Activated T-helper 1 cell treated with anti-CD3 and anti-CD28 coated beads, Interleukin-12 subunit alpha, Interleukin-12 subunit beta, Interleukin-2, Interleukin-4 antibody, amounts not matched to agents 30 ng/mL and 10 ng/mL and 1 ng/mL, durations not matched to agents 14 hours and 24 hours and 36 hours (primary cell): ENCODE measurements at regions not wholly inside any gene's neighbourhood (a gene's known extent, or its start where the extent isn't known, plus 50 kb on each side); places are given as distances from the start of the nearest gene placed in this dataset.

Experiments
- DNase-seq: peaks from one replicate; pipeline ENCODE4 v3.0.0; 2021; ENCODE audit warnings: low spot score
- H3K27ac Mint-ChIP-seq: one replicate; pipeline ENCODE4 v1.8.0; 2021; ENCODE audit warnings: mild to moderate bottlenecking, mixed read lengths
- H3K27me3 Mint-ChIP-seq: one replicate; pipeline ENCODE4 v1.8.0; 2022; ENCODE audit warnings: mild to moderate bottlenecking, moderate library complexity, mixed read lengths; ENCODE audit not compliant: insufficient read depth
- H3K36me3 Mint-ChIP-seq: one replicate; pipeline ENCODE4 v1.8.0; 2021; ENCODE audit warnings: low read depth, mixed read lengths
- H3K4me1 Mint-ChIP-seq: one replicate; pipeline ENCODE4 v1.8.0; 2021; ENCODE audit warnings: low read depth, mixed read lengths
- H3K4me3 Mint-ChIP-seq: one replicate; pipeline ENCODE4 v1.8.0; 2021; ENCODE audit warnings: mild to moderate bottlenecking, moderate library complexity, mixed read lengths
- H3K9me3 Mint-ChIP-seq: one replicate; pipeline ENCODE4 v1.8.0; 2021; ENCODE audit warnings: mixed read lengths
- intact Hi-C: fragments of 100-400 bp; cut with micrococcal nuclease; formaldehyde crosslinking; loops from one replicate; pipeline ENCODE4 v1.15.1; 2024

DNA sequence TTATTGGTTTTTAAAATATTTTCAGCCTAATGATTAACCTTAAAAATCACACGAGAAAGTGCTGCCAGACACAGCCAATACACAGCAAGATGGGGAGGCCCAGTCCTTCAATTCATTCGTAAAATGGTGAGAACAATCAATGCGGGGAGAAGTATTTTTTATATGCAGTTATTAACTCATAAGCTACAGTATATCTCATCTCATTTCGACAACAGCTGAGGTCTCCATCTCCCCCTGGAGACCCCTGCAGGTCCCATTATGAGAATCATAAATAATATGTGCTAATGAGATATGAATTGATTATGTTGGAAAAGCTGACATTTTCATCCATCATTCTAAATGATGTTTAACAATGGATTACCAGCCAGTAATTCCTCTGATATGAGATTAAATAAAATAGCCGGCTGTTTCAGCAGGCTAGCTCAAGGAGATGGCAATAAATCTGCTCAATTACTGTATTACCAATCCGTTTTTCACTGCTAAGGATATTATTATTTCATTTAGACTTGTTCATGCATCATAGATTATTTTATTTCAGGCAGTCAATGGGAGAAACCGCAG lies 535.8 kb downstream of the GALR1 start:
- Mint-ChIP-seq H3K27me3 (no peaks in the 10 kb centered on the region), H3K4me1 (no peaks in the 10 kb centered on the region), H3K36me3 (no peaks in the 10 kb centered on the region), H3K4me3 (no peak overlapping the region), H3K9me3 (no peaks in the 10 kb centered on the region), H3K27ac (no peak overlapping the region)
- intact Hi-C loops, result no loop called here
- no peak for DNase-seq

DNA sequence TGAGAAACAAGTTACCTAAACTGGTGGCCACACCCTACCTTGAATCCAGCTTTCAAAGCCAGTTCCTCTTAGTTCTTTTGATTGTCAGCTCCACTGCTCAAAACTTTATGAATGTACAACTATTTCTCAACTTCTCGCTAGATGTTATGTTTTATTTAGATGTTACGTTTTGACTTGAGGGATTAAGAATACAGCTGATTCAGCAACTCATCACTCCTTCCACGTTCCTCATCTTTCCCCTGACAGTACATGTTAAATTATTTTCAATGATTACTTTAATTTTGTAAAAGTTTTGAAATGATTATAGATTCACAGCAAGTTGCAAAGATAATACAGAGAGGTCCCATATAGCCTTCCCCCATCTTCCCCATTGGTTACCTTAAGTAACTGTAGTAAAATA lies 553.4 kb downstream of the GALR1 start:
- Mint-ChIP-seq H3K9me3 (no peaks in the 10 kb centered on the region), H3K36me3 (no peaks in the 10 kb centered on the region), H3K4me1 (no peaks in the 10 kb centered on the region), H3K27me3 (peaks cover 2% of the 10 kb centered on the region), H3K27ac (no peak overlapping the region), H3K4me3 (no peak overlapping the region)
- intact Hi-C loops, result no loop called here
- no peak for DNase-seq

DNA sequence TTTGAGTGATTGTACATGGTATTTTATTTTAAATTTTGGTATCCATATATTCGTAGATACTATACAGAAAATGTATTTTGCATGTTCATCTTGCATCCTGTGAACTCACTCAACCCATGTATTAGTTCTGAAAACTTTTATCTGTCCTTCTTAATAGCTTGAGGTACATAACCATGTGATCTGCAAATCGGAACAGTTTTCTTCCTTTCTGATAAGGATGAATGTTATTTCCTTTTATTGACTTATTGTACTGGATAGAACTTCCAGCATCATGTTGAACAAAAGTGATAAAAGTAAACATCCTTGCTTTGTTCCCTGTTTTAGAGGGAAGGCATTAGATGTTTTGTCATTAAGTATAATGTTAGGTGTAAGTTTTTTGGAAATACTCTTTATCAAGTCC lies 554.7 kb downstream of the GALR1 start:
- no peak overlapping the region for H3K4me3 Mint-ChIP-seq
- H3K36me3 Mint-ChIP-seq, result no peaks in the 10 kb centered on the region
- H3K27me3 Mint-ChIP-seq, result peaks cover 2% of the 10 kb centered on the region
- DNase-seq, result no peak
- H3K4me1 Mint-ChIP-seq, result no peaks in the 10 kb centered on the region
- intact Hi-C loops, result no loop called here
- H3K9me3 Mint-ChIP-seq, result no peaks in the 10 kb centered on the region
- no peak overlapping the region for H3K27ac Mint-ChIP-seq

DNA sequence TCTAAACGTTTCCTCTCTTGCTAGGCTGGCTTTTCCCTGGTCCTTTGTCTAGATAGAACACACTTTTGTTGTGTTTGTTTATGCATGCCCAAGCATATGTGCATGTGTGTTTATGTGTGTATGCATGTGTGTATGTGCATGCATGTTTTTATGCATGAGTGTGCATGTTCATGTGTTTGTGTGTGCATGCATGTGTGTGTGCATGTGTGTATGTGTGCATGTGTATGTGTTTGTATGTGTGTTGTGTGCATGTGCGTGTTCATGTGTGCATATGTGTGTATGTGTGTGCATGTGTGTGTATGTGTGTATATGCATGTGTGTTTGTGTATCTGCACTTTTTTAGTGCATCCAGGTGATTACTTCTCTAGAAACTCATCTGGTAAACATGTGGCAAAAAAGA lies 558.0 kb downstream of the GALR1 start:
- Mint-ChIP-seq H3K27ac (no peak overlapping the region), H3K27me3 (peaks cover 2% of the 10 kb centered on the region), H3K36me3 (no peaks in the 10 kb centered on the region), H3K4me1 (no peaks in the 10 kb centered on the region), H3K9me3 (no peaks in the 10 kb centered on the region), H3K4me3 (no peak overlapping the region)
- DNase-seq, result no peak
- intact Hi-C loops, result no loop called here

DNA sequence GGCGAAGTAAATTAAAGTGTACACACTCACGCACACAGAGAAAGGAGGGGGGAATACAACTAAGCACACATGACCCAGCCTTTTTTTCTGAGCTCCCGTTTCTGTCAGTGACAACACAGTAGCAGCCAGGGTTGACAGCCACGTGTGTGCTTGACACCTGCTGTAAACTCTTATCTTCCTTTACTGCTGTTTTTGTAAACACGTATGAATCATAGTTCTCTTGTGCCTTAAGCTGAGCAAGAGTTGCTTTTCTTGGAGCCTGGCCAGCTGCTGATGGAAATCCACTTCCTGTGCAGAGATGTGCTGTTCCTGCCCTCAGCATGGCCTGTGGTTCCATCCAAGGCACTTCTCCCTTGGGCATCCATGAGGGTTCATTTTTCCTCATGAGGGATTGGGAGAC lies 561.9 kb downstream of the GALR1 start:
- Mint-ChIP-seq H3K27me3 (no peaks in the 10 kb centered on the region), H3K27ac (no peak overlapping the region), H3K36me3 (no peaks in the 10 kb centered on the region), H3K4me1 (no peaks in the 10 kb centered on the region), H3K9me3 (no peaks in the 10 kb centered on the region), H3K4me3 (no peak overlapping the region)
- intact Hi-C loops, result no loop called here
- no peak for DNase-seq

GRCh38 chr18:77815666-77816338 lies 566.2 kb downstream of the GALR1 start:
- intact Hi-C loops, result no loop called here
- Mint-ChIP-seq H3K27me3 (no peaks in the 10 kb centered on the region), H3K9me3 (peaks cover 9% of the 10 kb centered on the region), H3K27ac (no peak overlapping the region), H3K4me3 (no peak overlapping the region), H3K36me3 (no peaks in the 10 kb centered on the region), H3K4me1 (no peaks in the 10 kb centered on the region)
- no peak for DNase-seq

DNA sequence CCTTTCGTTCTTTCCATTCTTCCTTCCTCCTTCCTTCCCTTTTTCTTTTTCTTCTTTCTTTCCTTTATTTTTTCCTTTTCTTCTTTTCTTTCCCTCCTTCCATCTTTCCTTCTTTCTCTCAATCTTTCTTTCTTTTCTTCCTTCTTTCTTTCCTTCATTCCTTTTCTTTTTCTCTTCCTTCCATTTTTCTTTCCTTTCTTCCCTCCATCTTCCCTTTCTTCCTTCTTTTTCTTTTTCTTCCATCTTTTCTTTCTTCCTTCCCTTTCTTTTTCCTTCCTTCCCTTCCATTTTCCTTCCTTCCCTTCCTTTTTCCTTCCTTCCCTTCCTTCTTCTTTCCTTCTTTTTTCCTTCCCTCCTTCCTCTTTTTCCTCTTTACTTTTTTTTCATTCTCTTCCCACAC lies 568.7 kb downstream of the GALR1 start:
- Mint-ChIP-seq H3K9me3 (peaks cover 9% of the 10 kb centered on the region), H3K36me3 (no peaks in the 10 kb centered on the region), H3K4me3 (no peak overlapping the region), H3K4me1 (no peaks in the 10 kb centered on the region), H3K27me3 (no peaks in the 10 kb centered on the region), H3K27ac (no peak overlapping the region)
- intact Hi-C loops, result no loop called here
- no peak for DNase-seq

DNA sequence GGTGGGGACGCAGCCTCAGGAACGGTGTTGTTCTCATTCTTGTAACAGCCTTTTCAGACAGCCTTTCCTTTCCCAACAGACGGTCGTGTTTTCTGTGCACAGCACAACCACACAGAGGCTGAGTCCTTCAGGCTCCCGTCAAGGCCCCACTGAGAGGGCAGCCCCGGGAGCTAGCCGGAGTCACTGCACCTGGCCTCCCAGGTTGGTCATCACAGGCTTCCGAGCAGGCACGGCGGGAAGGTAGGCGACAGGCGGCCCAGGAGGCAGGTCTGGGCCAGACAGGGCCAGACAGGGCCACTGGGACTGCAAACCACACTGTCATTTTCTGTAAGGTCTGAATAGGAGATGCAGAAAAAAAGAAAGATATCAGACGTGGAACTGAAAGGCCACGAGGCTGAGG lies 570.8 kb downstream of the GALR1 start:
- H3K27me3 Mint-ChIP-seq, result no peaks in the 10 kb centered on the region
- H3K9me3 Mint-ChIP-seq, result peaks cover 9% of the 10 kb centered on the region
- no peak for DNase-seq
- intact Hi-C loops, result no loop called here
- no peaks in the 10 kb centered on the region for H3K4me1 Mint-ChIP-seq
- no peak overlapping the region for H3K27ac Mint-ChIP-seq
- H3K4me3 Mint-ChIP-seq, result no peak overlapping the region
- no peaks in the 10 kb centered on the region for H3K36me3 Mint-ChIP-seq

DNA sequence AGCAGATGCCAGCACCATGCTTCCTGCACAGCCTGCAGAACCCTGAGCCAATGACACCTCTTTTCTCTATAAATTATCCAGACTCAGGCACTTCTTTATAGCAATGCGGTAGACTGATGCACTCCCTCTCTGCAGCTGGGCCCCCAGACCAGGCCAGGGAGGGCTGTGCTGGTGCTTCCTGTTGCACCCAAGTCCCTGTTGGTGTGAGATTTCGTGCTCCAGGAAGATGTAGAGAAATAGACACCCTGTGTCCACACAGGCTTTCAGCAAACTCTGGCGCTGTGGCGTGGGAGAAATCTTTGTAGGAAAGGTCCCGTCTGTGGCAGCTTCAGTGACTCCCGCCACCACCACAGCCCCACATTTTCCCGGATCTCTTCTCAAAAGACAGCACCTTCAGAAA lies 572.2 kb downstream of the GALR1 start:
- Mint-ChIP-seq H3K9me3 (peaks cover 9% of the 10 kb centered on the region), H3K27me3 (no peaks in the 10 kb centered on the region), H3K27ac (no peak overlapping the region), H3K36me3 (no peaks in the 10 kb centered on the region), H3K4me1 (no peaks in the 10 kb centered on the region), H3K4me3 (no peak overlapping the region)
- intact Hi-C loops, result no loop called here
- no peak for DNase-seq

DNA sequence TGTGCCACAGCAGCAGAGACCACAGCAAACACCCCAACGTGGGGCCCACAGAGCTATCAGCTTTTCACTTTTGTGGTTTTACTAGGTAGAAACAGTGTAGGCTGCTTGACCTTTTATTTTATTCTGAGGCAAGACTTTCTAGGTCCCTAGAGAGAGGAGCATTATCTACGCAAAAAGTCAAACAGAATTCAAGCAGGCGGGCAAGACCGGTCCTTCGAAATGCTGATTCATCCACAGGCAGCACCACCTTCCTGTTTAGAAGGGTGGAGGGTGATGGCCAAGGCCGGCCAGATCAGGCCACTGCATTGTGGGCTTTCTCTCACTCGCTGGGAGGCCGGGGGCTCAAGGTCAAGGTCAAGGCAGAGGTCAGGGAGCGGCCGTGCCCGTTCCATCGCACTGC lies 573.0 kb downstream of the GALR1 start:
- Mint-ChIP-seq H3K4me3 (no peak overlapping the region), H3K27ac (no peak overlapping the region), H3K9me3 (peaks cover 9% of the 10 kb centered on the region), H3K27me3 (no peaks in the 10 kb centered on the region), H3K4me1 (no peaks in the 10 kb centered on the region), H3K36me3 (no peaks in the 10 kb centered on the region)
- no peak for DNase-seq
- intact Hi-C loops, result no loop called here

DNA sequence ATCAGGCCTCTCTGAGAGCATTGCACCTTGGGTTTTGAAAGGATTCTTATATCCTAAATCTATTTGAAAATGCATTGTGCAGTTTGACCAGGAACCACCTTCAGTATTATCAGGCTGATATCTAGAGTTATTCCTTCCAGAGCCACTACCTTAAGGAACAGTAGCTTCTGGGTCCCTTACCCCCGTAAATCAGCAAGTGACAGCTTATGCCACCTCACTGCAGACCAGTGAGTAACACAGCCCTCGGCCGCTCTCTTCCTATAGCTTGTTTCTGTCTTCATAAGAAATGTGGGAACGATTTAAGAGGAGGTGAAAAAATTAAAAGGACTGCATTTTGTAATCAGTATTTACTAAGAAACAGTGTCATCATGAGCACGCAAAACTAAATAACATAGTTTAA lies 584.2 kb downstream of the GALR1 start:
- Mint-ChIP-seq H3K27ac (no peak overlapping the region), H3K9me3 (no peaks in the 10 kb centered on the region), H3K36me3 (no peaks in the 10 kb centered on the region), H3K27me3 (peaks cover 2% of the 10 kb centered on the region), H3K4me1 (no peaks in the 10 kb centered on the region), H3K4me3 (no peak overlapping the region)
- intact Hi-C loops, result no loop called here
- no peak for DNase-seq

- Mint-ChIP-seq H3K36me3 (no peaks in the 10 kb centered on the region), H3K27ac (no peak overlapping the region), H3K27me3 (peaks cover 5% of the 10 kb centered on the region), H3K4me1 (no peaks in the 10 kb centered on the region), H3K9me3 (no peaks in the 10 kb centered on the region), H3K4me3 (no peak overlapping the region)
- intact Hi-C loops, result no loop called here
- DNase-seq, result no peak
Observed at GRCh38 chr18:77851802-77852201, 602.2 kb downstream of the GALR1 start.

- H3K36me3 Mint-ChIP-seq, result no peaks in the 10 kb centered on the region
- intact Hi-C loops, result no loop called here
- no peaks in the 10 kb centered on the region for H3K27me3 Mint-ChIP-seq
- H3K9me3 Mint-ChIP-seq, result no peaks in the 10 kb centered on the region
- no peak overlapping the region for H3K4me3 Mint-ChIP-seq
- no peaks in the 10 kb centered on the region for H3K4me1 Mint-ChIP-seq
- no peak for DNase-seq
- no peak overlapping the region for H3K27ac Mint-ChIP-seq
Observed at GRCh38 chr18:77853859-77854258, 604.2 kb downstream of the GALR1 start.
